Renal cortical epithelial cell (primary cell): ENCODE measurements at regions not wholly inside any gene's neighbourhood (a gene's known extent, or its start where the extent isn't known, plus 50 kb on each side); places are given as distances from the start of the nearest gene placed in this dataset.

Experiments
- DNase-seq: peaks from one replicate; pipeline ENCODE4 v3.0.0-alpha.2; 2011; ENCODE audit warnings: low read depth

DNA sequence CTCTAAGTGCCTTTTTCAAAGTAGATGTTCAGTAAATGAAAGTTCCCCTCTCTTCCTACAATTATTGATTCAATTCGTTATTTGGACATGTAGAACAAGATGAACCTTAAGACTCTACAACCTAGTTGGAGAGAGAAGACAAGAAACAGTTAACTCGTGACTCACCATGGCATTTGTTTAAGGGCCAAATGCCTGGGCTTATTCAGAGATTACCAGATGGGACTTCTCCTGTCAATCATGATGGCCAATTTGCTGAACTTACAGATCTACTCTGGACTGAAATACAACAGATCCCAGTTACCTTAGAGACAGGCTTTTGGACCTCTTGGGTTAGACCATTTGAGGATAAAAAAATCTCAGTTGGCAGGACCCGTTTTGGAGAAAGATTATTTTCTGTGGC, 93.5 kb downstream of the C1orf94 start:
- no peak for DNase-seq

DNA sequence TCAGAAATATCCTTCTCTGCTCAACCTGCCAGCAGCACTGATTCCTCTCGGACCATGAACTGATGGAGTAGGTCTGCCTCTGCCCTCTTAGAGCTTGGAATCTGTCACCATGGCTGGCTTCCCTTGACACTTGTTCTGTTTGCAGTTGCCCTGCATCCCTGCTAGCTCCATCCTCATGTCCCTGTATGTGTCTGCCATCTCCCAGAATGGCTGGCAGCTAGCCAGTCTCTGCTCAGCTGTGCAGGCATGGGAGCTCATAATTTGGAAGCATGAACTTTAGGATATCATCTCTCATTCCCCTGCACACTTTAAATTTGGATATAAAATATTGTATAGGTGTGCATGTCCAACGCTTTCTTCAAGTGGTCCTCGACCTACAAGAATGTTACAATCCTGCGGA, 95.4 kb downstream of the C1orf94 start:
- DNase-seq, result no peak

GRCh38 chr1:34275150-34275549, 98.4 kb downstream of the C1orf94 start:
- no peak for DNase-seq

GRCh38 chr1:34276606-34277005, 99.9 kb downstream of the C1orf94 start:
- DNase-seq, result no peak

DNA sequence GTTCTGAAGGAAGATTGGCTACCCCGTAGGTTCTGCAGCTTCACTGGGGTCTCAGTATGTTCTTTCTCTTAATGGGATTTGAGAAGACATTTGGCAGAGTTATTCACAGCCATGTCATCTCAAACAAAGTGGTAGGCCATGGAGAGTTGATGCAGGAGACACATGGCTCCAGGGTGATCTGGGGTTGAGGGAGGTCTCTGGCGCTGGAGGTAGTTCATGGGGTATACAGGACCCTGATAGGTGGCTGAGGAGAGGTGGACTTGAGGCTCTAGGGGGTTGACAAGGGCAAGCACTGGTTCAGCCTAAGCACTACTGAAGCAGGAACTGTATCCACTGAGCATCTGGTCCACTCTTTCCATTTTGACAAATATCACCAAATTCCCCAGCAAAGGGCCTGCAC, 100.4 kb downstream of the C1orf94 start:
- no peak for DNase-seq

- DNase-seq, result no peak
Observed at GRCh38 chr1:34278211-34278610, 101.5 kb downstream of the C1orf94 start.

DNA sequence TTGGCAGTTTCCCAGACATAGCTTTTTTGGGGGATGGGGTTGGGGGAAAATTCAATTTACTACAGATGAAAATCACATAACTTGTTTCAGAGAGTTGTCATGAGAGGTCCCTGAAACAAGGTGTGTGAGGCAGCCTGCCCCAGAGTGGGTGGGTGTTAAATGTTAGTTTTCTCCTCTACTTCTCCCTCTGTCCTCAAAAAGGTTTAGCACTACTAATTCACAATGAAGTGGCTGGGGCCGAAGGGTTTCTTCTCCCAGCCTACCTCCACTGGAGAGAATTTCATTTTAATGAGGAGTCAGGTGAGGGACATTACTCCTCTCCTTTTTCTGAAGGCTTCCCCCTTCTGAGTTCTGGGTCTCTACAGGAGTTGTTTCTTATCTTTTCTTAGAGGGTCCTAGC, 103.3 kb downstream of the C1orf94 start:
- no peak for DNase-seq

- no peak for DNase-seq
Observed at GRCh38 chr1:34280509-34280908, 103.8 kb downstream of the C1orf94 start.

- no peak for DNase-seq
Observed at GRCh38 chr1:34283142-34283541, 106.4 kb downstream of the C1orf94 start.

DNA sequence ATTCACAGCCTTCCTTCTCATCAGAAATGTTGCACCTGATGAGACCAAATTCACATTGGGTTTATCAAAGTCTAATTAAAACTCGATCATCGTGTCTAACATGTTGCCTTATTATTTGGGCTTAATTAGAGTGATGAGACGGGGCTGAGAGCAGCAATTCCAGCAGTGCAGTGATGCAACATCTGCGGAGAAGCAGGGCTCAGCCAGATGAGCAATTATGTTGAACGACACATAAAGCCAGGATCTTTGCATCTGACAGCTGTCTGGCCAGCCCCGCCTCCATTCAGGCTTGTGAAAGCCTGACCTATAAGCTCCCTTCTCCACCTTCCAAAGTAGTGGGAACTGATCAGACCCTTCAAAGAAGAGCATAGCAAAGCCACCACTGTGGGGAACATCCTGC, 109.8 kb downstream of the C1orf94 start:
- DNase-seq, result no peak

DNA sequence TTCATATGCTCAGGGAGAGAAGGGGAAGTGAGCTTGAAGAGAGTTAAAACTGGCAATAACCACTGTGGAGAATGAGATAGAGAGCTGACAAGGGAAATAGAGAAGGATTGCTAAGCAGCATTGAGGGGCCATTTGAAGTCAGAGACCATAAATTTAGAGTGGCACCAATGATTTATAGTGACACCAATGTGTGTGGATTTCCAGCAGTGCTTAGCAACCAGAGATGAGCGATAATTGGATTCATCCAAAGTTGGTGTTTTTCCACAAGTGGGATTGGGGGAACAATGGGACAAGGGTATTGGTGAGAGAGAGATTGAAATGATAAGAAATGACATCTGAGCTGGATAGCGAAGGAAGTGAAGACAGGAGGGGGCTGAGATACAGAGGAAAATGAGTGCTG, 114.1 kb downstream of the C1orf94 start:
- no peak for DNase-seq

DNA sequence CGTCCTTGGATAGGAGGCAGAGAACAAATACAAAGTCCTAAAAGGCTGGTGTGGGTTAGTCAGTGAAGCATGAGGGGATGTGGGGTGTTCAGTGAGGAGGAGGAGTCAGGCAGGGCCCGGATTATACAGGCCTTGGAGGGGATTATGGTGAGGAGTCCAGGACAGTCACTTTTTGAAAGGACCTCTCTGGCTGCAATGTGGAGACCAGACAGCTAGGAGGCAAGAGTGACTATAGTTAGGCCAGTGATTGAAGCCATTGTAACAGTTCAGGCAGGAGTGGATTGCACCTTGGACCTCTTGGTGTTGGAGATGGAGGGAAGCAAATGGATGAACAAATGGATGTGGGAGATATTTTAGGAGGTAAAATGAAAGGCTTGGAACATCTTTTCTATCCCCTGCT, 115.8 kb downstream of the C1orf94 start:
- no peak for DNase-seq

DNA sequence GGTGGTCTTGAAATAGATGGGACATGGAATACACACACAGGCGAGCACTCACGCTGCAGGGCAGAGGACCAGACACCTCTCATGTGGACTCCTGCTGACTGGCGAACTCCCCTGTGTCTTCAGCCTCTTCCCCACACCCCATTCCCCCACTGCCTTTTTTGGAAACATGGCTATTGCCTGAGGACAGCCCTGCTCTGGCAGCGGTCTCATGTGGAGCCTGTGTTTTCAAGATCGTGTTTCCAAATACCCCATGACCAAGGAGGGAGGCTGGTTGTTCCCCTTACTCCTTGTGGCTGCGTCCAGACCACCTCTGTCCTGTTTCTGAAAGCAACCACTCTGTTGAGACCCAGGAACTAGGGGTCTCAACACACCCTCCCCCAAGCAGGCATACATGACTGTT, 119.4 kb downstream of the C1orf94 start:
- no peak for DNase-seq

DNA sequence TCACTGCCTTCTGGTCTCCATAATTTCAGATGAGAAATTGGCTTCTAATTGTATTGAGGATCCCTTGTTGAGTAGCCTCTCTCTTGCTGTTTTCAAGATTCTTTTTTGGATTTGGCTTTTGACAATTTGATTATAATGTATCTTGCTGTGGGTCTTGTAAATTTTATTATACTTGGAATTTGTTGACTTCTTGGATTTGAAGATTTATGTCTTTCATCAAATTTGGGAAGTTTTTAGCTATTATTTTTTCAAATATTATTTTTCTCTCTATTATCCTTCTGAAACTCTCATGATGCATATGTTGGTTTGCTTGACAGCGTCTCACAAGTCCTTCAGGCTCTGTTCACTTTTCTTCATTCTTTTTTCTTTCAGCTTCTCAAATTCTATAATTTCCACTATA, 126.1 kb downstream of the C1orf94 start:
- no peak for DNase-seq

DNA sequence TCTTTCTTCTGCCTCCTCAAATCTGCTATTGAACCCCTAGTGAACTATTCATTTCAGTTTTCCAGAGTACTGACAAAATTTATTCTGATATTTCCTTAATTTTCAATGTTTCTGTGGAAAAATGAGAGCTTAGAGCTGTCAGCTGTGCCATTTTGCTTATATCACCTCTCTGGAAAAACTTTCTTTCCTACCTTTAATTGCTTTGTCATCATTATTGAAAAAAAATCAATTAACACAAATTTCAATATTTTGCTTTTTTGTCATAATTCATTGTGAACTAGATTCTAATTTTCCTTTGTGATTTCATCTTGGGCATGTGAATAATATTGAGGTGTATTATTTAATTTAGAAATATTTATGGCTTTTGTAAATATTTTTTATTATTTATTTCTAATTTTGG, 126.5 kb downstream of the C1orf94 start:
- DNase-seq, result no peak

DNA sequence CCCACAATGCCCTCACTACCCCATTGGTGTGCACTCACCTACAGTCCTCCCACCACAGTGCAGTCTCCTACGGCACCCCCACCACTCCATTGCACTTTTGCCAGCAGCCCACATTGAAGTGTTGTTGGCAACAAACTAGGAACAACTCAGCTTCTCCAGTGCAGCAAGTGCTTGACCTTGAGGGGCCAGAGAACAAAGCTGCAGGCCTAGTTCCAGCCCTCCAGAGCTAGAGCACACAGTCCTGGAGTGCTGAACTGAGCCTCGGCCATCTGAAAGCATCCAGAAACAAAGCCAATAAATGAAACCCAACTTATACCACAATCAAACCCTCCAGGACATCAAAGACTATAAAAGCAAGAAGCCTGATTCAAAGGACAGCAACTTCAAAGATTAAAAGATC, 129.9 kb downstream of the C1orf94 start:
- DNase-seq, result no peak

DNA sequence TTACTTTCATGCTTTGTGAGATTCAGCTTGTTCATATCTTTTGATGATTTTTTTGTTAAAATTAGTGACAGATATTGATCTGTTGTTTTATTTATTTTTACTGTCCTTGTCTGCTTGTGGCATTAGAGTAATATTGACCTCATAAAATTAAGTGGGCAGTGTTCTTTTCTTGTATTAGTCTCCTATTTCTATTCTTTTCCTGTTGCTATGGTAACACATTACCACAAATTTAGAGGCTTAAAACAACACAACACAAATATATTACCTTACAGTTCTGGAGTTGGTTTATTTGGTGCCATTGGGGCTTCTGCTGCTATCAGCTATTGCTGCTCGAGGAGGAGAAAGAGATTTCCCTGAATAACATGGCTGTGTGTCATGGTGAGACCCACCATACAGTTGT, 135.7 kb downstream of the C1orf94 start:
- DNase-seq, result no peak

GRCh38 chr1:34315974-34316373, 139.3 kb downstream of the C1orf94 start:
- DNase-seq, result no peak

DNA sequence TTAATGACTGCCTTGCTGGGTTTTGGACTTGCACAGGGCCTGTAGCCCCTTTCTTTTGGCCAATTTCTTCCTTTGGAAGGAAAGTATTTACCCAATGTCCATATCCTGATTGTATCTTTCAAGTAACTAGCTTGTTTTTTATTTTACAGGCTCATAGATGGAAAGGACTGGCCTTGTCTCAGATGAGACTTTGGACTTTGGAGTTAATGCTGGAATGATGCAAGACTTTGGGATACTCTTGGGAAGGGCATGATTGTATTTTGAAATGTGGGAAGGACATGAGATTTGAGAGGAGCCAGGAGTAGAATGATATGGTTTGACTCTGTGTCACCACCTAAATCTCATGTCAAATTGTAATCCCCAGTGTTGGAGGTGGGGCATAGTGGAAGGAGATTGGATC, 140.1 kb downstream of the C1orf94 start:
- no peak for DNase-seq

DNA sequence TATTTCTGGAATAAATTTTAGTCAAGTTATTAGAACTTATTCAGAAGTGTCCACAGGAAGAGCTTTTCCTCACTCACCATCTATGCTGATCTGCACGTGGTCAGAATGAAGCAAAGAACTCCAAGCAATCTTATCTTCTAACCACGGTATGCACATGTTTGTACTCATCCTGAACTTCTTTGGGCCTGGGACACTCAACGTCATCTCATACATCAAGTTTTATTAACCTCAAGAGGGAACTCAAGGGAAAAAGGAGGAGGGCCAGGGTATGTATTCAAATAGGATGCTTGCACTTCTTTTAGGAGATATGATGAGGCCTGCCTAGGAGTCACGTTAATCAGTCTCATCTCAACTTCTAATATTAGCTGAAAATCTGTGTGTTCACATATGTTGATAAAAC, 142.5 kb downstream of the C1orf94 start:
- DNase-seq, result no peak

DNA sequence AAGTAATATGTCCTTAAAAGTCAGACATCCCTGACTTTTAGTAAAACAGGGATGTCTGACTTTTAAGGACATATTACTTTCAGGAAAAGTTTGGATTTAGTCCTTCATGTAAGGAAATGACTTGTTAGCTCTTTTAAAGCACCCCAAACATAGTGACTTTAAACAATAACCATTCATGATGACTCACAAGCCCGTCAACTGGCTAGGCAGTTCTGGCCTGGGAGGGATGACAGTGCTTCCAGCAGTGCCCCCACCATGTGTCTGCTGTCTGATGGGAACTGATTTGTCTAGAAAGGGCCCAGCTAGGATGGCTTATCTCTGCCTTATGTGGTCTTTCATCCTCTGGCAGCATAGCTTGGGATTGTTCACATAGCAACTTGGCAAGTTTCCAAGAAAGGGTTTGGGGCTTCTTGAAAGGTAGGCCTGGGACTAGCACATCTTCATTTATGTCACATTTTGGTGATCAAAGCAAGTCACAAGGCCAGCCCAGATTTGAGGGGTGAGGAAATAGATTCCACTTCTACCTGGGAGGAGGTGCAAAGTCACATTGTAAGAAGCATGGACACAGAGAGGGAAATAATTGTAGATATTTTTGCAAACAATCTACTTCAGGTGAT, 143.5 kb downstream of the C1orf94 start:
- DNase-seq, result no peak

GRCh38 chr1:34322969-34323368, 146.3 kb downstream of the C1orf94 start:
- no peak for DNase-seq

GRCh38 chr1:34324879-34325440, 148.3 kb downstream of the C1orf94 start:
- DNase-seq, result no peak

DNA sequence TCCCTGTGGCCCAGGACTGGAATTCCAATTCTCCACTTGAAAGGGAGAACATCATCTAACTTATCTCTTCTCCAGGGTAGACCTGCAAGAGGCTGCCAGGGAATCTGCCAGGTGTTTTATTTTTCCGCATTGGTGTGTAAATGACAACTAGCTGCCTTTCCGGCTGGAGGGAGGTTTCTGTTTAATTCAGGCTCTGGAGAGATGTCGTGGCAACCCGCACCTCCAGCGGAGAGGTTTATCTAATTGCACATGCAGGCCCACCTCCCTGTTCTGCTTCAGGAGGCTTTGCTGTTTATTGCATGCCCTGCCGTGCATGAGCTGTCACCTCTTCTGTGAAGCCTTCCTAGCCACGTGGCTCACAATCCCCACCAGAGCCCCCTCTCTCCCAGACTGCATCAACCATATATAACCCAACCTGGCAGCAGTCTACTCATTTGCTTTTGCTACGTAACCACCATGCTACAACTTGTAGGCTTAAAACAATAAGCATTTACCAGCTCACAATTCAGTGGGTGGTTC, 151.6 kb downstream of the C1orf94 start:
- no peak for DNase-seq
